Endothelial cell (in vitro differentiated cells): ENCODE measurements at regions not wholly inside any gene's neighbourhood (a gene's known extent, or its start where the extent isn't known, plus 50 kb on each side); places are given as distances from the start of the nearest gene placed in this dataset.

Source experiments
- DNase-seq: peaks from one replicate; pipeline ENCODE4 v3.0.0; 2021; ENCODE audit warnings: low spot score
- H3K27ac Mint-ChIP-seq: one replicate; pipeline ENCODE4 v1.8.0; 2021; ENCODE audit warnings: mixed read lengths, inconsistent platforms; ENCODE audit not compliant: unreplicated experiment
- H3K27me3 Mint-ChIP-seq: one replicate; pipeline ENCODE4 v1.8.0; 2021; ENCODE audit warnings: mild to moderate bottlenecking, moderate library complexity, mixed read lengths, inconsistent platforms; ENCODE audit not compliant: unreplicated experiment
- H3K36me3 Mint-ChIP-seq: one replicate; pipeline ENCODE4 v1.8.0; 2021; ENCODE audit warnings: mild to moderate bottlenecking, low read depth, mixed read lengths, inconsistent platforms; ENCODE audit not compliant: unreplicated experiment
- H3K4me1 Mint-ChIP-seq: one replicate; pipeline ENCODE4 v1.8.0; 2021; ENCODE audit warnings: mild to moderate bottlenecking, mixed read lengths, inconsistent platforms; ENCODE audit not compliant: unreplicated experiment
- H3K4me3 Mint-ChIP-seq: one replicate; pipeline ENCODE4 v1.8.0; 2021; ENCODE audit warnings: mild to moderate bottlenecking, mixed read lengths, inconsistent platforms; ENCODE audit not compliant: unreplicated experiment
- H3K9me3 Mint-ChIP-seq: one replicate; pipeline ENCODE4 v1.8.0; 2021; ENCODE audit warnings: mixed read lengths, inconsistent platforms; ENCODE audit not compliant: unreplicated experiment
- TF ChIP-seq, protein P1 (sequence below): fragments of 200-600 bp; sonication (generic); IDR thresholded peaks from one replicate; pipeline ENCODE4 v1.5.0; 2021; ENCODE audit warnings: antibody characterized with exemption; ENCODE audit not compliant: unreplicated experiment

- peaks cover 21% of the 10 kb centered on the region for H3K4me1 Mint-ChIP-seq
- no peaks in the 10 kb centered on the region for H3K36me3 Mint-ChIP-seq
- DNase-seq = no peak
- TF ChIP-seq, protein P1, sequence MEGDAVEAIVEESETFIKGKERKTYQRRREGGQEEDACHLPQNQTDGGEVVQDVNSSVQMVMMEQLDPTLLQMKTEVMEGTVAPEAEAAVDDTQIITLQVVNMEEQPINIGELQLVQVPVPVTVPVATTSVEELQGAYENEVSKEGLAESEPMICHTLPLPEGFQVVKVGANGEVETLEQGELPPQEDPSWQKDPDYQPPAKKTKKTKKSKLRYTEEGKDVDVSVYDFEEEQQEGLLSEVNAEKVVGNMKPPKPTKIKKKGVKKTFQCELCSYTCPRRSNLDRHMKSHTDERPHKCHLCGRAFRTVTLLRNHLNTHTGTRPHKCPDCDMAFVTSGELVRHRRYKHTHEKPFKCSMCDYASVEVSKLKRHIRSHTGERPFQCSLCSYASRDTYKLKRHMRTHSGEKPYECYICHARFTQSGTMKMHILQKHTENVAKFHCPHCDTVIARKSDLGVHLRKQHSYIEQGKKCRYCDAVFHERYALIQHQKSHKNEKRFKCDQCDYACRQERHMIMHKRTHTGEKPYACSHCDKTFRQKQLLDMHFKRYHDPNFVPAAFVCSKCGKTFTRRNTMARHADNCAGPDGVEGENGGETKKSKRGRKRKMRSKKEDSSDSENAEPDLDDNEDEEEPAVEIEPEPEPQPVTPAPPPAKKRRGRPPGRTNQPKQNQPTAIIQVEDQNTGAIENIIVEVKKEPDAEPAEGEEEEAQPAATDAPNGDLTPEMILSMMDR = no peak
- peaks cover 3% of the 10 kb centered on the region for H3K27me3 Mint-ChIP-seq
- H3K9me3 Mint-ChIP-seq = no peaks in the 10 kb centered on the region
- no peak overlapping the region for H3K27ac Mint-ChIP-seq
- no peak overlapping the region for H3K4me3 Mint-ChIP-seq
Observed at GRCh38 chr4:129578336-129578735, 482.4 kb downstream of the C4orf33 start.

GRCh38 chr4:129581305-129581704 is 485.4 kb downstream of the C4orf33 start:
- peaks cover 3% of the 10 kb centered on the region for H3K27me3 Mint-ChIP-seq
- peaks cover 21% of the 10 kb centered on the region for H3K4me1 Mint-ChIP-seq
- no peak for DNase-seq
- no peaks in the 10 kb centered on the region for H3K36me3 Mint-ChIP-seq
- H3K27ac Mint-ChIP-seq = no peak overlapping the region
- no peaks in the 10 kb centered on the region for H3K9me3 Mint-ChIP-seq
- TF ChIP-seq, protein P1 = no peak
- H3K4me3 Mint-ChIP-seq = no peak overlapping the region

DNA sequence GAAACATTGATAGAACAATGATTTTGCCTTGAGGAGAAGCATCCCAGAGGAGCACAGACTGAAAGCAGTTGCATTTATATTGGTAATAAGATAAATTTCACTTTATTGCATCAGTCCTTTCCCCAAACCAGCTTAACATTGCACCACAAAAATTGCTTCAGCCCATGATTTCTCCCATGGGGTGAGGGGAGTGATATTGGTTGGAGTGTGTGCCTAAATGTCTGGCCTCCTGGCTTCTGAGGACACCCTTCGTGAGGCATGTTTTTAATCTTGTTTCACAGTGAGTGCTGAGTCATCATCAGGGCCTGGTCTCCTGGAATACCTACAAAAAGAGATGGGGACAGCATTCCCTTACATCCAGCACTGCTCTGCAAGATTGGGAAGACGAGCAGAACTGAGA is 487.9 kb downstream of the C4orf33 start:
- DNase-seq = no peak
- no peaks in the 10 kb centered on the region for H3K9me3 Mint-ChIP-seq
- H3K36me3 Mint-ChIP-seq = no peaks in the 10 kb centered on the region
- no peak overlapping the region for H3K4me3 Mint-ChIP-seq
- H3K27ac Mint-ChIP-seq = no peak overlapping the region
- no peaks in the 10 kb centered on the region for H3K27me3 Mint-ChIP-seq
- TF ChIP-seq, protein P1 = no peak
- H3K4me1 Mint-ChIP-seq = no peaks in the 10 kb centered on the region

DNA sequence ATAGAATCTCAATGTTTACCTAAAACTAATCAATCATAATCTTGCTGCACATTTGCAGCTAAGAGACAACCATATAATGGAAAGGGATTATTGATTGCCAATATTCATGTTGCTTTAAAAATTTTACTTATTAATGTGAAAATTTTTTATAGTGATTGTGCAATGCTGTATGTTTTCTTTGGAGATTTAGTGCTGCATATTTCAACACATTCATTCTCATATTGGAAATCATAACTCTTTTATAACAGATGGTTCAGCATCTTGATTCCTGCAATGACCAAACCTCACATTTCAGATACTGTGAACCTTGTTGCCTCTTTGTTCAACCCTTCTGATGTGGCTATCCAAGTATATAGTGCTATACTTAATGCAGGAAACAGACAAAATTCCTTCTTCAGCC is 502.6 kb downstream of the C4orf33 start:
- no peak overlapping the region for H3K4me3 Mint-ChIP-seq
- no peak overlapping the region for H3K27ac Mint-ChIP-seq
- TF ChIP-seq, protein P1 = no peak
- H3K36me3 Mint-ChIP-seq = no peaks in the 10 kb centered on the region
- H3K4me1 Mint-ChIP-seq = no peaks in the 10 kb centered on the region
- no peaks in the 10 kb centered on the region for H3K9me3 Mint-ChIP-seq
- no peak for DNase-seq
- no peaks in the 10 kb centered on the region for H3K27me3 Mint-ChIP-seq

- H3K9me3 Mint-ChIP-seq = no peaks in the 10 kb centered on the region
- H3K4me3 Mint-ChIP-seq = no peak overlapping the region
- H3K27ac Mint-ChIP-seq = no peak overlapping the region
- no peaks in the 10 kb centered on the region for H3K27me3 Mint-ChIP-seq
- TF ChIP-seq, protein P1 = no peak
- H3K4me1 Mint-ChIP-seq = no peaks in the 10 kb centered on the region
- no peak for DNase-seq
- H3K36me3 Mint-ChIP-seq = no peaks in the 10 kb centered on the region
Observed at GRCh38 chr4:129600898-129601297, 504.9 kb downstream of the C4orf33 start.
